ENCODE measurements at regions not wholly inside any gene's neighbourhood (a gene's known extent, or its start where the extent isn't known, plus 50 kb on each side); places are given as distances from the start of the nearest gene placed in this dataset.

- 100% methylated on average over 1 of the region's 5 CpGs; no CpG with 5 or more reads in 1 of the 2 donors for WGBS, 2 donors (ENCODE audit: low coverage in 1 of 2)
- ATAC-seq, result no peak
- Histone ChIP-seq H3K4me3 (no peak overlapping the region), H3K27ac (no peak overlapping the region), H3K4me1 (no peaks in the 10 kb centered on the region), H3K27me3 (no peaks in the 10 kb centered on the region), H3K9me3 (no peaks in the 10 kb centered on the region), H3K36me3 (no peaks in the 10 kb centered on the region)
- TF ChIP-seq CTCF (IDR thresholded peaks at IDR 0.05) (no peak), EP300 (IDR thresholded peaks at IDR 0.05) (no peak), POLR2AphosphoS5 (IDR thresholded peaks at IDR 0.05) (no peak), POLR2A (IDR thresholded peaks at IDR 0.05) (no peak)
Observed at GRCh38 chr21:28608646-28609045, 384.0 kb downstream of the LTN1 start.

- no peak for TF ChIP-seq POLR2AphosphoS5 (IDR thresholded peaks at IDR 0.05)
- TF ChIP-seq CTCF (IDR thresholded peaks at IDR 0.05), result no peak
- TF ChIP-seq EP300 (IDR thresholded peaks at IDR 0.05), result no peak
- no peak for TF ChIP-seq POLR2A (IDR thresholded peaks at IDR 0.05)
- no peaks in the 10 kb centered on the region for H3K9me3 ChIP-seq
- H3K4me1 ChIP-seq, result no peaks in the 10 kb centered on the region
- H3K27ac ChIP-seq, result no peak overlapping the region
- H3K4me3 ChIP-seq, result no peak overlapping the region
- WGBS, 2 donors (ENCODE audit: low coverage in 1 of 2), result 80 to 84% methylated on average over 4 of the region's 4 CpGs
- no peaks in the 10 kb centered on the region for H3K27me3 ChIP-seq
- no peaks in the 10 kb centered on the region for H3K36me3 ChIP-seq
- no peak for ATAC-seq
Observed at GRCh38 chr21:28607545-28607944, 385.1 kb downstream of the LTN1 start.

GRCh38 chr21:28604946-28605537 lies 387.6 kb downstream of the LTN1 start:
- 90 to 93% methylated on average over 3 of the region's 3 CpGs for WGBS, 2 donors (ENCODE audit: low coverage in 1 of 2)

GRCh38 chr21:28602546-28602945 lies 390.1 kb downstream of the LTN1 start:
- H3K4me3 ChIP-seq, result no peak overlapping the region
- H3K4me1 ChIP-seq, result peaks cover 0 to 10% (median 0%) of the 10 kb centered on the region in 3 donors
- TF ChIP-seq POLR2A (IDR thresholded peaks at IDR 0.05) (no peak), CTCF (IDR thresholded peaks at IDR 0.05) (no peak), POLR2AphosphoS5 (IDR thresholded peaks at IDR 0.05) (no peak), EP300 (IDR thresholded peaks at IDR 0.05) (no peak)
- H3K27me3 ChIP-seq, result no peaks in the 10 kb centered on the region
- no peaks in the 10 kb centered on the region for H3K36me3 ChIP-seq
- ATAC-seq, result no peak
- peaks cover 0 to 14% (median 0%) of the 10 kb centered on the region in 3 donors for H3K9me3 ChIP-seq
- no peak overlapping the region for H3K27ac ChIP-seq

More at GRCh38 chr21:28604946-28605537, 387.6 kb downstream of the LTN1 start:
- Histone ChIP-seq H3K36me3 (no peaks in the 10 kb centered on the region), H3K4me3 (no peak overlapping the region), H3K4me1 (peaks cover 0 to 10% (median 0%) of the 10 kb centered on the region in 3 donors), H3K27me3 (no peaks in the 10 kb centered on the region), H3K27ac (no peak overlapping the region), H3K9me3 (peaks cover 0 to 5% (median 0%) of the 10 kb centered on the region in 3 donors)
- no peak for ATAC-seq
- TF ChIP-seq CTCF (IDR thresholded peaks at IDR 0.05), result no peak
- no peak for TF ChIP-seq POLR2AphosphoS5 (IDR thresholded peaks at IDR 0.05)
- TF ChIP-seq EP300 (IDR thresholded peaks at IDR 0.05), result no peak
- TF ChIP-seq POLR2A (IDR thresholded peaks at IDR 0.05), result no peak

GRCh38 chr21:28598214-28598613 lies 394.5 kb downstream of the LTN1 start:
- Histone ChIP-seq H3K36me3 (no peaks in the 10 kb centered on the region), H3K9me3 (peaks cover 0 to 14% (median 0%) of the 10 kb centered on the region in 3 donors), H3K4me1 (peaks cover 0 to 10% (median 0%) of the 10 kb centered on the region in 3 donors), H3K27ac (no peak overlapping the region), H3K27me3 (no peaks in the 10 kb centered on the region), H3K4me3 (no peak overlapping the region)
- WGBS, 2 donors (ENCODE audit: low coverage in 1 of 2), result 83 to 86% methylated on average over 1 to 3 of the region's 3 CpGs
- no peak for TF ChIP-seq CTCF (IDR thresholded peaks at IDR 0.05)
- TF ChIP-seq POLR2A (IDR thresholded peaks at IDR 0.05), result no peak
- no peak for TF ChIP-seq EP300 (IDR thresholded peaks at IDR 0.05)
- TF ChIP-seq POLR2AphosphoS5 (IDR thresholded peaks at IDR 0.05), result no peak
- ATAC-seq, result no peak
